ENCODE measurements at regions not wholly inside any gene's neighbourhood (a gene's known extent, or its start where the extent isn't known, plus 50 kb on each side); places are given as distances from the start of the nearest gene placed in this dataset.

DNA sequence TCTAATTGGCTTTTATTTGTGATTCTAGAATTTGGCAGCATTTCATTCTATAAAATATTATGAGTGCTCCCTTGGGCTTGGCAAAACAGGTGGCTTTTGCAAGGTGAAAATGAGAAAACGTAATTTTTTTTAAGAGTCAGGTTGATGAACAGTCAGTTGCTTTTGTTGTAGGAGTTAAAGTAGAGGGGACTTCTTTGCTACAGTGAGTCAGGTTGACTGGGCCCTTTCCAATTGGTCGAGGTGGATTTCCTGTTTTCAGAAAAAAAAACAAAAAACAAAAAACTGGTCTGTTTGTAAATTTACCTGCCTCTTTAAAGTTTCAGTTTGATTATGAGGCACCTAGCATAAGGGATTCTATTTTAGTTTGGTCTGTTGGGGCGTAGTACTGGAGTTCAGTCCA lies 1469.4 kb upstream of the GBE1 start:
- TF ChIP-seq POLR2A (IDR thresholded peaks at IDR 0.05) = no peak
- TF ChIP-seq, protein P1, sequence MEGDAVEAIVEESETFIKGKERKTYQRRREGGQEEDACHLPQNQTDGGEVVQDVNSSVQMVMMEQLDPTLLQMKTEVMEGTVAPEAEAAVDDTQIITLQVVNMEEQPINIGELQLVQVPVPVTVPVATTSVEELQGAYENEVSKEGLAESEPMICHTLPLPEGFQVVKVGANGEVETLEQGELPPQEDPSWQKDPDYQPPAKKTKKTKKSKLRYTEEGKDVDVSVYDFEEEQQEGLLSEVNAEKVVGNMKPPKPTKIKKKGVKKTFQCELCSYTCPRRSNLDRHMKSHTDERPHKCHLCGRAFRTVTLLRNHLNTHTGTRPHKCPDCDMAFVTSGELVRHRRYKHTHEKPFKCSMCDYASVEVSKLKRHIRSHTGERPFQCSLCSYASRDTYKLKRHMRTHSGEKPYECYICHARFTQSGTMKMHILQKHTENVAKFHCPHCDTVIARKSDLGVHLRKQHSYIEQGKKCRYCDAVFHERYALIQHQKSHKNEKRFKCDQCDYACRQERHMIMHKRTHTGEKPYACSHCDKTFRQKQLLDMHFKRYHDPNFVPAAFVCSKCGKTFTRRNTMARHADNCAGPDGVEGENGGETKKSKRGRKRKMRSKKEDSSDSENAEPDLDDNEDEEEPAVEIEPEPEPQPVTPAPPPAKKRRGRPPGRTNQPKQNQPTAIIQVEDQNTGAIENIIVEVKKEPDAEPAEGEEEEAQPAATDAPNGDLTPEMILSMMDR (IDR thresholded peaks at IDR 0.05) = no peak

DNA sequence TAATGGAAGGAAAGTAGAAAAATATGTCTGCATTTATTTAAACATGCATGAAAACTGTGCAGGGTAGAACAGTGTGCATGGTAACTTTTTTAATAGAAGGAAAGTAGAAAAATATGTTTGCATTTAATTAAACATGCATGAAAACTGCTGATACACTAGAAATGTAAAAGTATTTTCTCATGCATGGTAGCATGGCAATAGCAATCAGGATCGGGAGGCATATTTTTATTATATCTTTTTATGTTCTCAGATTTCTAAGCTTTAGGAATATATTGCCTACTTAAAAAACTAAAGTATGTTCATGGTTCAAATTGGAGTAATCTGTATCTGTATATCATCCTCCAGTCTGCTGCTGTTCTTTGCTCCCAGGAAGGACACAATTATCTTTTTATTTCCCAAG lies 1468.9 kb upstream of the GBE1 start:
- Histone ChIP-seq H3K4me3 (no peak overlapping the region), H3K4me1 (no peaks in the 10 kb centered on the region), H3K27me3 (no peaks in the 10 kb centered on the region), H3K9me3 (no peaks in the 10 kb centered on the region), H3K27ac (no peak overlapping the region), H3K36me3 (ENCODE audit: low read depth, missing control alignments) (no peaks in the 10 kb centered on the region)
- 62 to 74% methylated on average over 1 of the region's 1 CpG for WGBS, 2 donors
- intact Hi-C loops (cut with DNase I; ENCODE audit: low total_unique reads) = no loop called here
- TF ChIP-seq, protein P1 (IDR thresholded peaks at IDR 0.05) = no peak
- TF ChIP-seq POLR2A (IDR thresholded peaks at IDR 0.05) = no peak
- DNase-seq = no peak

More for the DNA sequence above, 1469.4 kb upstream of the GBE1 start:
- WGBS, 2 donors = 69 to 81% methylated on average over 3 of the region's 3 CpGs
- Histone ChIP-seq H3K9me3 (no peaks in the 10 kb centered on the region), H3K36me3 (ENCODE audit: low read depth, missing control alignments) (no peaks in the 10 kb centered on the region), H3K4me1 (no peaks in the 10 kb centered on the region), H3K27me3 (no peaks in the 10 kb centered on the region), H3K27ac (no peak overlapping the region), H3K4me3 (no peak overlapping the region)
- intact Hi-C loops (cut with DNase I; ENCODE audit: low total_unique reads) = no loop called here
- no peak for DNase-seq

DNA sequence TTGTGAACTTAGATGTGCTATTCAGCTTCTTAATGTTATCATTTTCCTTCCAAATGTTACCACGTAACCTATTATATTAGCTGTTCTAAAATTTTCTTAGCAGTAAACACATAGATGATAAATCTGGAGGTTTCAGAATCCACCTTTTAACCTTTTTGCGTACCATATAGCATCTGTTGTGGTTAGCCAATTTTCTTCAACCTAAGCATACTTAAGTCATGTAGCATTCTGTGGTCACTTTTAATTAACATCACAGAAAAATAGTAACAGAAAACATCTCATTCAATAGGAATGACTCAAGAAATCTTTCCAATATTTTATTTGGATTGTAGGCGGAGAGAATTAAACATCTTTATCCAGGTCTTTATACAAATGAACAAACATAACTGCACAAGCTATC lies 1465.3 kb upstream of the GBE1 start:
- no peak overlapping the region for H3K27ac ChIP-seq
- TF ChIP-seq, protein P1 (IDR thresholded peaks at IDR 0.05) = no peak
- H3K27me3 ChIP-seq = no peaks in the 10 kb centered on the region
- intact Hi-C loops (cut with DNase I; ENCODE audit: low total_unique reads) = no loop called here
- H3K36me3 ChIP-seq (ENCODE audit: low read depth, missing control alignments) = no peaks in the 10 kb centered on the region
- H3K4me1 ChIP-seq = no peaks in the 10 kb centered on the region
- no peak for DNase-seq
- H3K4me3 ChIP-seq = no peak overlapping the region
- no peaks in the 10 kb centered on the region for H3K9me3 ChIP-seq
- 91 to 94% methylated on average over 3 of the region's 3 CpGs for WGBS, 2 donors

DNA sequence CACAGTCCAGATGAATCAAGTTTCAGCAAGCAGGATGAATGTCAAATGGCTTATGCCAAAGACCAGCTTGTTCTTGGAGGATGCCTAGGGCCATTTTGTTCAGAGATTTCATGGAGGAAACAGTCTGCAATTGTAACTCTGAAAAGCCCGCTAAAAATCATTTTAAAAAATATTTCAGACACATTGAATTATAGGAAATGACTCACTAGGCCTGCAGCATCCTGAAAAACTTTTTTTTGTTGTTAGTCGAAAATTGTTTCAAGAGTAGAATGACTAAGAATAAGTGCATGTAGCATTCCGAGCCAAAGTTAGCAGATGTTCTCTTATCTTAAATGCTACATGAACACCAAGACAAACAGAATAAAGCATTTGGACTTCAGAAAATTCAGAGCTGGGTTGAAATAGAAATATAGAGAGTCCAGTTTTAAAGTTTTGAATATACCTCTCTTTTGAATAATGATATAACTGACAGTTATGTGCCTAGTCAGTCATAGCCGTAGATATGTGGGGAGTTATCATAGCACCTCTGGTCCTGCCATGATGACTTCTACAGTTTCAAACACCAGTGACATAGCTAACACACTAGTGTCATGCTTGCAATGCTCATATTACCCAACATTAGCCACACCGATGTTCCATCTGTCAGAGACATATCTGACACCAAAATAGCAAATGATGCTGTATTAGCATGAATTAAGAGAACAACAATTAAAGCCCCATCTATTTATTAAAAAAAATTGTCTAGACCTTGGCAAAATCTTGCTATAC lies 1462.8 kb upstream of the GBE1 start:
- no peaks in the 10 kb centered on the region for H3K9me3 ChIP-seq
- TF ChIP-seq, protein P1 (IDR thresholded peaks at IDR 0.05) = no peak
- no peak for TF ChIP-seq POLR2A (IDR thresholded peaks at IDR 0.05)
- no peak overlapping the region for H3K4me3 ChIP-seq
- H3K27ac ChIP-seq = no peak overlapping the region
- no peaks in the 10 kb centered on the region for H3K36me3 ChIP-seq (ENCODE audit: low read depth, missing control alignments)
- no peaks in the 10 kb centered on the region for H3K27me3 ChIP-seq
- no peak for DNase-seq
- H3K4me1 ChIP-seq = no peaks in the 10 kb centered on the region
- 43 to 54% methylated on average over 5 of the region's 5 CpGs for WGBS, 2 donors
- intact Hi-C loops (cut with DNase I; ENCODE audit: low total_unique reads) = no loop called here

Measured in testis (tissue), 2 donors.